HEK293T (cell line): ENCODE measurements at regions not wholly inside any gene's neighbourhood (a gene's known extent, or its start where the extent isn't known, plus 50 kb on each side); places are given as distances from the start of the nearest gene placed in this dataset.

Source experiments
- NFRKB ChIP-seq: fragments of 450-650 bp; IDR thresholded peaks from 2 replicates; pipeline ENCODE4 v1.6.1; 2016; ENCODE audit warnings: mild to moderate bottlenecking, moderate library complexity
- SP1 ChIP-seq: fragments of 450-650 bp; IDR thresholded peaks from 2 replicates; pipeline ENCODE4 v1.6.1; 2017

- no peak for TF ChIP-seq NFRKB
- TF ChIP-seq SP1: no peak
Observed at GRCh38 chr12:34215893-34216285, 193.6 kb downstream of the ALG10 start.
